ENCODE measurements at regions not wholly inside any gene's neighbourhood (a gene's known extent, or its start where the extent isn't known, plus 50 kb on each side); places are given as distances from the start of the nearest gene placed in this dataset.

GRCh38 chr3:177343122-177343625 lies 145.9 kb upstream of the TBL1XR1 start:
- Histone ChIP-seq H3K27me3 (ENCODE audit: control insufficient read depth in 4 of 4, insufficient read depth in 4 of 4, low read length in 3 of 4) (no peaks in the 10 kb centered on the region), H3K27ac (ENCODE audit: low read depth in 1 of 2, low read length in 2 of 2) (no peak overlapping the region), H3K4me1 (ENCODE audit: control insufficient read depth in 4 of 4, insufficient read depth in 4 of 4, low read length in 3 of 4) (peaks cover 0 to 4% (median 2%) of the 10 kb centered on the region in 4 donors), H3K9me3 (ENCODE audit: control insufficient read depth in 4 of 4, low read length in 3 of 4) (no peaks in the 10 kb centered on the region), H3K4me3 (ENCODE audit: low read depth in 1 of 3, low read length in 3 of 3) (no peak overlapping the region), H3K9ac (ENCODE audit: low read depth in 1 of 2, low read length in 2 of 2) (no peak overlapping the region), H3K36me3 (ENCODE audit: control insufficient read depth in 4 of 4, insufficient read depth in 3 of 4, low read depth in 1 of 4, low read length in 3 of 4) (no peaks in the 10 kb centered on the region)
- 84% methylated on average over 3 of the region's 3 CpGs for WGBS
- TF ChIP-seq REST (IDR thresholded peaks at IDR 0.05): no peak
- TF ChIP-seq HNF4A (conservative IDR thresholded peaks at IDR 0.05): peak; percentile 43 to 72
- no peak for DNase-seq (ENCODE audit: low spot score)

- H3K9me3 ChIP-seq (ENCODE audit: control insufficient read depth in 4 of 4, low read length in 3 of 4): no peaks in the 10 kb centered on the region
- TF ChIP-seq GABPA (IDR thresholded peaks at IDR 0.05 in 1 of 2, conservative IDR thresholded peaks at IDR 0.05 in 1 of 2): peak; percentile 9 to 42
- peak; percentile 96 for TF ChIP-seq ATF3 (IDR thresholded peaks at IDR 0.05)
- TF ChIP-seq ZBTB33 (IDR thresholded peaks at IDR 0.05): peak; percentile 60
- peak; percentile 83 for TF ChIP-seq YY1 (IDR thresholded peaks at IDR 0.05)
- peak; percentile 22 for TF ChIP-seq HNF4G (IDR thresholded peaks at IDR 0.05)
- peak in 1 of 2 donors; percentile 53 for TF ChIP-seq HNF4A (conservative IDR thresholded peaks at IDR 0.05)
- TF ChIP-seq FOXA2 (IDR thresholded peaks at IDR 0.05): peak; percentile 40
- no peak for TF ChIP-seq TAF1 (conservative IDR thresholded peaks at IDR 0.05)
- peak; percentile 71 for TF ChIP-seq SP1 (IDR thresholded peaks at IDR 0.05)
- TF ChIP-seq FOXA1 (IDR thresholded peaks at IDR 0.05): peak; percentile 53
- peak; percentile 86 for TF ChIP-seq MAX (IDR thresholded peaks at IDR 0.05)
- no peak for TF ChIP-seq CTCF (IDR thresholded peaks at IDR 0.05; ENCODE audit: low read depth, low read length, missing input control)
- no peak for TF ChIP-seq REST (IDR thresholded peaks at IDR 0.05)
- TF ChIP-seq RAD21 (IDR thresholded peaks at IDR 0.05): peak; percentile 55 to 60
- peak; percentile 37 for TF ChIP-seq NR2F2 (IDR thresholded peaks at IDR 0.05)
- TF ChIP-seq JUND (IDR thresholded peaks at IDR 0.05): peak; percentile 100
- TF ChIP-seq RXRA (IDR thresholded peaks at IDR 0.05): peak; percentile 25 to 75
- peak; percentile 44 to 93 for TF ChIP-seq EGR1 (IDR thresholded peaks at IDR 0.05; ENCODE audit: low read depth in 2 of 2)
- WGBS: 51% methylated on average over 12 of the region's 12 CpGs
Observed at GRCh38 chr3:177345049-177345972, 148.0 kb upstream of the TBL1XR1 start.

More at GRCh38 chr3:177345049-177345972, 148.0 kb upstream of the TBL1XR1 start:
- Histone ChIP-seq H3K4me1 (ENCODE audit: control insufficient read depth in 4 of 4, insufficient read depth in 4 of 4, low read length in 3 of 4) (peaks cover 0 to 2% (median 0%) of the 10 kb centered on the region in 4 donors), H3K27ac (ENCODE audit: low read depth in 1 of 2, low read length in 2 of 2) (peak overlapping the region; percentile 56 to 76), H3K27me3 (ENCODE audit: control insufficient read depth in 4 of 4, insufficient read depth in 4 of 4, low read length in 3 of 4) (no peaks in the 10 kb centered on the region), H3K9ac (ENCODE audit: low read depth in 1 of 2, low read length in 2 of 2) (peak overlapping the region in 1 of 2 donors; percentile 34), H3K4me3 (ENCODE audit: low read depth in 1 of 3, low read length in 3 of 3) (no peak overlapping the region), H3K36me3 (ENCODE audit: control insufficient read depth in 4 of 4, insufficient read depth in 3 of 4, low read depth in 1 of 4, low read length in 3 of 4) (no peaks in the 10 kb centered on the region)
- no peak for DNase-seq (ENCODE audit: low spot score)
